OCI-M1 (cell line): ENCODE measurements at regions not wholly inside any gene's neighbourhood (a gene's known extent, or its start where the extent isn't known, plus 50 kb on each side); places are given as distances from the start of the nearest gene placed in this dataset.

Source experiments
- DNase-seq: peaks from one replicate; lab custom pipeline; 2025; lab: John Stamatoyannopoulos, UW

- peak; percentile 4 for DNase-seq
These were observed 379.1 kb downstream of the DMRT2 start for GRCh38 chr9:1429297-1429696.

- DNase-seq, result no peak
These were observed 381.3 kb downstream of the DMRT2 start for GRCh38 chr9:1431461-1431860.

- DNase-seq, result peak; percentile 2
These were observed 384.1 kb downstream of the DMRT2 start for GRCh38 chr9:1434052-1434767.

GRCh38 chr9:1434811-1435210 lies 384.7 kb downstream of the DMRT2 start:
- no peak for DNase-seq

GRCh38 chr9:1440256-1440655 lies 390.1 kb downstream of the DMRT2 start:
- no peak for DNase-seq

GRCh38 chr9:1442105-1442504 lies 391.9 kb downstream of the DMRT2 start:
- no peak for DNase-seq

- no peak for DNase-seq
These were observed 393.3 kb downstream of the DMRT2 start for GRCh38 chr9:1443450-1443849.

GRCh38 chr9:1446671-1447070 lies 396.5 kb downstream of the DMRT2 start:
- no peak for DNase-seq

- DNase-seq, result no peak
These were observed 403.5 kb downstream of the DMRT2 start for GRCh38 chr9:1453636-1454035.

- DNase-seq, result no peak
These were observed 404.1 kb downstream of the DMRT2 start for GRCh38 chr9:1454211-1454610.

- no peak for DNase-seq
These were observed 404.6 kb downstream of the DMRT2 start for GRCh38 chr9:1454616-1455347.

- no peak for DNase-seq
These were observed 405.6 kb downstream of the DMRT2 start for GRCh38 chr9:1455766-1456165.

GRCh38 chr9:1456301-1457024 lies 406.3 kb downstream of the DMRT2 start:
- DNase-seq, result no peak

- DNase-seq, result no peak
These were observed 407.3 kb downstream of the DMRT2 start for GRCh38 chr9:1457460-1457859.

GRCh38 chr9:1458503-1458902 lies 408.3 kb downstream of the DMRT2 start:
- peak; percentile 55 for DNase-seq

- DNase-seq, result peak; percentile 59
These were observed 410.1 kb downstream of the DMRT2 start for GRCh38 chr9:1460143-1460769.

GRCh38 chr9:1461812-1462211 lies 411.7 kb downstream of the DMRT2 start:
- no peak for DNase-seq

- no peak for DNase-seq
These were observed 412.6 kb downstream of the DMRT2 start for GRCh38 chr9:1462626-1463308.

- no peak for DNase-seq
These were observed 419.8 kb downstream of the DMRT2 start for GRCh38 chr9:1469996-1470395.

GRCh38 chr9:1473956-1474634 lies 423.9 kb downstream of the DMRT2 start:
- peak; percentile 21 for DNase-seq

GRCh38 chr9:1474671-1475070 lies 424.5 kb downstream of the DMRT2 start:
- DNase-seq, result peak; percentile 21
